Neural progenitor cell (in vitro differentiated cells): ENCODE measurements at regions not wholly inside any gene's neighbourhood (a gene's known extent, or its start where the extent isn't known, plus 50 kb on each side); places are given as distances from the start of the nearest gene placed in this dataset.
A peak's percentile ranks its signal among the peaks of the same experiment; 100 is the strongest.

ENCODE experiments used
- CTCF ChIP-seq: fragments of 200-600 bp; sonication (generic); IDR thresholded peaks from 2 replicates; pipeline ENCODE4 v1.5.1; 2017; ENCODE audit warnings: antibody characterized with exemption, mild to moderate bottlenecking
- EZH2phosphoT487 ChIP-seq: fragments of 200-600 bp; sonication (generic); IDR thresholded peaks from 2 replicates; pipeline ENCODE4 v1.6.1; 2017; ENCODE audit warnings: antibody characterized with exemption

DNA sequence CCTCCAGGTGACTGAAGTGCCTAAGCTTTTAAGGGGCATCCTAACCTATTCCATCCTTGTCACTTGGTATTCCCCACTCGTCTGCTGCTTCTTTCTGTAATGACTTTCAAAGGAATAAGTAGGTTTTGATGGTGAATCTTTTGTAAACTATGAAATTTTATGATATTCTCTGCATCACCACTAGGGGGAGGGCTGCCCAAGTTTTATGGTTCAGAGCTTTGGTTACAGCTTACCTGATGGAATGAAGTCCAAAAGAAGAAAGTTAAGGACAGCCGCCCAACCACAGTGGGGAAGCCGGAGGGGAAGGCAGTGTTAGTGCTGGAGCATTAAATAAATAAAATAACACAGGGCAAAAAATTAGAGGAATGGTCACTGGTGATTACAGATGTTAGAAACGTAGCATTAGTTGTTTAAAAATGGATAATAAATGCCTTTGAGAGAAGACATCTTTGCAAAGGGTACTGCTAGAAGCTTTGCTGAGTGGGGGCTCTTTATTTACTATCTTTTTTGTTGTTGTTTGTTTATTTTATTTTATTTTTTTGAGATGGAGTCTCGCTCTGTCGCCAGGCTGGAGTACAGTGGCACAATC lies 204.9 kb downstream of the GBA3 start:
- TF ChIP-seq CTCF = peak; percentile 93
- no peak for TF ChIP-seq EZH2phosphoT487
